H1 (cell line): ENCODE measurements at regions not wholly inside any gene's neighbourhood (a gene's known extent, or its start where the extent isn't known, plus 50 kb on each side); places are given as distances from the start of the nearest gene placed in this dataset.

ENCODE experiments used
- CTCF ChIA-PET: fragments of 300-600 bp; sonication (Branson Sonifier 250); formaldehyde crosslinking; loops from one replicate; lab custom pipeline; 2021; ENCODE audit not compliant: partially characterized antibody; lab: Charles Lee
- POLR2A ChIA-PET: fragments of 300-600 bp; sonication (Branson Sonifier 250); formaldehyde crosslinking; loops from one replicate; lab custom pipeline; 2021; ENCODE audit warnings: inconsistent platforms; ENCODE audit not compliant: partially characterized antibody; lab: Charles Lee
- DNase-seq, 2 experiments: peaks; one replicate each; pipeline versions ENCODE4 v3.0.0 to v3.0.0-alpha.2; 2010 to 2022; ENCODE audit warnings: low spot score in 2 of 2, low read depth in 1 of 2, mixed read lengths in 1 of 2
- FAIRE-seq: peaks from 2 replicates; lab custom pipeline; 2011; peaks lifted over from hg19 to GRCh38; lab: Jason Lieb, UNC
- H2AFZ ChIP-seq: 2 replicates; pipeline ENCODE4 v1.8.1; 2012; ENCODE audit warnings: low read length, inconsistent platforms
- H2AK5ac ChIP-seq: 2 replicates; pipeline ENCODE4 v1.6.1; 2013; ENCODE audit warnings: low read depth, low read length
- H2BK120ac ChIP-seq: replicated peaks from 2 replicates; pipeline ENCODE3; 2013; ENCODE audit warnings: low read depth, low read length, inconsistent platforms
- H2BK12ac ChIP-seq: 2 replicates; pipeline ENCODE4 v1.6.1; 2013; ENCODE audit warnings: low read depth, low read length
- H2BK15ac ChIP-seq: 2 replicates; pipeline ENCODE4 v1.6.1; 2013; ENCODE audit warnings: low read length
- H2BK20ac ChIP-seq: 2 replicates; pipeline ENCODE4 v1.6.1; 2013; ENCODE audit warnings: low read length
- H2BK5ac ChIP-seq: 2 replicates; pipeline ENCODE4 v1.6.1; 2013; ENCODE audit warnings: low read depth, low read length
- H3K14ac ChIP-seq: 2 replicates; pipeline ENCODE4 v1.6.1; 2013; ENCODE audit warnings: inconsistent platforms; ENCODE audit not compliant: insufficient read length
- H3K18ac ChIP-seq: 2 replicates; pipeline ENCODE4 v1.6.1; 2013; ENCODE audit warnings: low read length; ENCODE audit errors: extremely low read depth
- H3K23ac ChIP-seq: 2 replicates; pipeline ENCODE4 v1.6.1; 2013; ENCODE audit warnings: inconsistent platforms; ENCODE audit not compliant: insufficient read length
- H3K23me2 ChIP-seq: 2 replicates; pipeline ENCODE4 v1.6.1; 2013; ENCODE audit warnings: low read depth, low read length
- H3K27ac ChIP-seq: 2 replicates; pipeline ENCODE4 v1.6.1; 2011; ENCODE audit warnings: low read depth, low read length, inconsistent platforms
- H3K27me3 ChIP-seq, 4 experiments: replicated peaks in 1 of 4; 1 replicate in 1 of 4; 2 replicates in 3 of 4; pipeline versions ENCODE4 v1.6.1 to v1.8.1; 2011 to 2013; ENCODE audit warnings: low read length in 3 of 4, mild to moderate bottlenecking in 3 of 4, inconsistent platforms in 2 of 4, mixed read lengths in 2 of 4, moderate library complexity in 1 of 4; ENCODE audit not compliant: control insufficient read depth in 3 of 4, insufficient read depth in 3 of 4; ENCODE audit errors: extremely low read depth in 1 of 4
- H3K36me3 ChIP-seq, 4 experiments: 2 replicates each; pipeline versions ENCODE4 v1.6.1 to v1.8.1; 2011 to 2013; ENCODE audit warnings: mild to moderate bottlenecking in 4 of 4, low read length in 3 of 4, moderate library complexity in 2 of 4, control low read depth in 1 of 4, inconsistent platforms in 1 of 4; ENCODE audit not compliant: insufficient read depth in 4 of 4, control insufficient read depth in 2 of 4
- H3K4ac ChIP-seq: replicated peaks from 2 replicates; pipeline ENCODE3; 2013; ENCODE audit warnings: low read length, low read depth, mixed read lengths, inconsistent platforms; ENCODE audit not compliant: insufficient read length
- H3K4me1 ChIP-seq, 4 experiments: replicated peaks in 1 of 4; 1 replicate in 1 of 4; 2 replicates in 3 of 4; pipeline versions ENCODE4 v1.6.1 to v1.8.1; 2011 to 2013; ENCODE audit warnings: low read length in 3 of 4, inconsistent platforms in 2 of 4, mixed read lengths in 1 of 4; ENCODE audit not compliant: insufficient read depth in 4 of 4, control insufficient read depth in 3 of 4
- H3K4me2 ChIP-seq, 2 experiments: 2 replicates each; pipeline versions ENCODE4 v1.6.1 to v1.8.1; 2011 to 2013; ENCODE audit warnings: low read depth in 2 of 2, low read length in 2 of 2, control low read depth in 1 of 2, inconsistent platforms in 1 of 2, mild to moderate bottlenecking in 1 of 2; ENCODE audit not compliant: insufficient read depth in 1 of 2
- H3K4me3 ChIP-seq, 4 experiments: fragments of 200-600, 300-600 bp in 1 of 4; sonication (generic), shearing (Covaris generic), sonication (Bioruptor Twin) in 1 of 4; 2 replicates each; pipeline versions ENCODE4 v1.5.1 to v1.8.1; 2011 to 2016; ENCODE audit warnings: low read length in 4 of 4, low read depth in 3 of 4, control low read depth in 2 of 4, inconsistent platforms in 2 of 4, mild to moderate bottlenecking in 2 of 4, mixed read lengths in 1 of 4, moderate library complexity in 1 of 4; ENCODE audit not compliant: insufficient read depth in 2 of 4; ENCODE audit errors: extremely low read depth in 1 of 4
- H3K56ac ChIP-seq: replicated peaks from 2 replicates; pipeline ENCODE3; 2013; ENCODE audit warnings: low read depth, mild to moderate bottlenecking, mixed read lengths, low read length, inconsistent platforms; ENCODE audit not compliant: insufficient read length
- H3K79me1 ChIP-seq: 2 replicates; pipeline ENCODE4 v1.6.1; 2013; ENCODE audit warnings: low read depth, low read length, control low read depth
- H3K79me2 ChIP-seq, 2 experiments: 2 replicates each; pipeline versions ENCODE4 v1.6.1 to v1.8.1; 2012 to 2013; ENCODE audit warnings: low read length in 2 of 2, mild to moderate bottlenecking in 2 of 2, inconsistent platforms in 1 of 2; ENCODE audit not compliant: insufficient read depth in 2 of 2, control insufficient read depth in 1 of 2
- H3K9ac ChIP-seq, 4 experiments: replicated peaks in 1 of 4; 1 replicate in 1 of 4; 2 replicates in 3 of 4; pipeline versions ENCODE4 v1.6.1 to v1.8.1; 2011 to 2013; ENCODE audit warnings: low read depth in 3 of 4, low read length in 3 of 4, control low read depth in 2 of 4, mild to moderate bottlenecking in 2 of 4, moderate library complexity in 2 of 4, inconsistent platforms in 1 of 4; ENCODE audit errors: extremely low read depth in 1 of 4
- H3K9me3 ChIP-seq, 2 experiments: 2 replicates each; pipeline versions ENCODE4 v1.6.1 to v1.8.1; 2012 to 2013; ENCODE audit warnings: mild to moderate bottlenecking in 2 of 2, moderate library complexity in 2 of 2, control low read depth in 1 of 2, inconsistent platforms in 1 of 2, low read depth in 1 of 2, low read length in 1 of 2, mixed read lengths in 1 of 2; ENCODE audit not compliant: insufficient read depth in 2 of 2
- H4K20me1 ChIP-seq, 2 experiments: replicated peaks in 1 of 2; 2 replicates each; pipeline versions ENCODE3 to v1.8.1; 2011 to 2013; ENCODE audit warnings: inconsistent platforms in 2 of 2, low read length in 2 of 2, mild to moderate bottlenecking in 1 of 2; ENCODE audit not compliant: insufficient read depth in 2 of 2, control insufficient read depth in 1 of 2
- H4K5ac ChIP-seq: 2 replicates; pipeline ENCODE4 v1.6.1; 2013; ENCODE audit warnings: low read length, low read depth, mixed read lengths, inconsistent platforms; ENCODE audit not compliant: insufficient read length
- H4K8ac ChIP-seq: 2 replicates; pipeline ENCODE4 v1.8.0; 2013; ENCODE audit warnings: mild to moderate bottlenecking, moderate library complexity, low read length, inconsistent platforms; ENCODE audit not compliant: insufficient read depth; ENCODE audit errors: extremely low read depth
- H4K91ac ChIP-seq: replicated peaks from 2 replicates; pipeline ENCODE3; 2013; ENCODE audit warnings: low read length, mixed read lengths, inconsistent platforms; ENCODE audit not compliant: insufficient read length
- TF ChIP-seq, protein P1 (sequence below): IDR thresholded peaks from 2 replicates; pipeline ENCODE4 v1.6.1; 2012; ENCODE audit warnings: low read length, inconsistent platforms

DNA sequence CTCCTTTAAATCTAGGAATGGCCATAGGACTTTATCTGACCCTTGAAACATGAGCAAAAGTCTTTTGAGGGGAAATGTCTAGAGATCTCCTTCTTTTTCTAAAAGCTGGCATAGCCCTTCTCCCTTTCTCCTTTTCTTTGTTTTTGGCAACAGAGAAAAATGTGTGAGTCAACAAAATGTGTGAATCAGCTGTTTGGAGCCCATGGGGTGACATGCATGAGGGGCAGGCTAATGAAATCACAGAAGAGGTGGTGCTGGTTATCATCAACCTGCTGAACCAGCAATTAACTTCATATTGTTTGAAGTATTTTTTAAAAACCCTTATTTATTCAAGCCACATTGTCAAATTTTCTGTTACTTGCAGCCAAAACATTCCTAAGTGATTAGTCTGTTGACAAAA, 132.3 kb downstream of the CCDC59 start:
- no peak overlapping the region for H2AK5ac ChIP-seq

More for the DNA sequence above, 132.3 kb downstream of the CCDC59 start:
- TF ChIP-seq, protein P1, sequence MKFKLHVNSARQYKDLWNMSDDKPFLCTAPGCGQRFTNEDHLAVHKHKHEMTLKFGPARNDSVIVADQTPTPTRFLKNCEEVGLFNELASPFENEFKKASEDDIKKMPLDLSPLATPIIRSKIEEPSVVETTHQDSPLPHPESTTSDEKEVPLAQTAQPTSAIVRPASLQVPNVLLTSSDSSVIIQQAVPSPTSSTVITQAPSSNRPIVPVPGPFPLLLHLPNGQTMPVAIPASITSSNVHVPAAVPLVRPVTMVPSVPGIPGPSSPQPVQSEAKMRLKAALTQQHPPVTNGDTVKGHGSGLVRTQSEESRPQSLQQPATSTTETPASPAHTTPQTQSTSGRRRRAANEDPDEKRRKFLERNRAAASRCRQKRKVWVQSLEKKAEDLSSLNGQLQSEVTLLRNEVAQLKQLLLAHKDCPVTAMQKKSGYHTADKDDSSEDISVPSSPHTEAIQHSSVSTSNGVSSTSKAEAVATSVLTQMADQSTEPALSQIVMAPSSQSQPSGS: no peak
- TF ChIP-seq, all 59 proteins: peak for 0
- Histone ChIP-seq H4K8ac (no peak overlapping the region), H3K4me3 (no peak overlapping the region), H3K4ac (no peak overlapping the region), H3K27me3 (no peaks in the 10 kb centered on the region), H2BK120ac (no peak overlapping the region), H3K23ac (no peak overlapping the region), H3K14ac (no peak overlapping the region), H2BK20ac (no peak overlapping the region), H3K18ac (no peak overlapping the region), H2BK12ac (no peak overlapping the region), H3K27ac (no peak overlapping the region), H3K4me1 (no peaks in the 10 kb centered on the region), H3K4me2 (no peak overlapping the region), H3K9me3 (no peaks in the 10 kb centered on the region), H3K56ac (no peak overlapping the region), H4K91ac (no peak overlapping the region), H3K23me2 (no peaks in the 10 kb centered on the region), H2BK15ac (no peak overlapping the region), H2AFZ (no peak overlapping the region), H4K5ac (no peak overlapping the region), H3K79me1 (no peaks in the 10 kb centered on the region), H3K36me3 (no peaks in the 10 kb centered on the region), H2BK5ac (no peak overlapping the region), H4K20me1 (no peaks in the 10 kb centered on the region), H3K9ac (no peak overlapping the region), H3K79me2 (no peaks in the 10 kb centered on the region)
- no peak for DNase-seq
- no peak for FAIRE-seq
- ChIA-PET CTCF (no interaction called here), POLR2A (no interaction called here)
